GM23248 (cell line): ENCODE measurements at regions not wholly inside any gene's neighbourhood (a gene's known extent, or its start where the extent isn't known, plus 50 kb on each side); places are given as distances from the start of the nearest gene placed in this dataset.

Experiments
- EZH2 ChIP-seq: fragments of 200-600 bp; sonication (generic); IDR thresholded peaks from 2 replicates; pipeline ENCODE4 v1.6.1; 2018; ENCODE audit warnings: antibody characterized with exemption, mild to moderate bottlenecking; ENCODE audit not compliant: insufficient read depth, poor library complexity, severe bottlenecking
- EZH2phosphoT487 ChIP-seq: fragments of 200-600 bp; sonication (generic); IDR thresholded peaks from 2 replicates; pipeline ENCODE4 v1.6.1; 2018; ENCODE audit warnings: antibody characterized with exemption, moderate library complexity, mild to moderate bottlenecking, low read depth; ENCODE audit not compliant: insufficient read depth

DNA sequence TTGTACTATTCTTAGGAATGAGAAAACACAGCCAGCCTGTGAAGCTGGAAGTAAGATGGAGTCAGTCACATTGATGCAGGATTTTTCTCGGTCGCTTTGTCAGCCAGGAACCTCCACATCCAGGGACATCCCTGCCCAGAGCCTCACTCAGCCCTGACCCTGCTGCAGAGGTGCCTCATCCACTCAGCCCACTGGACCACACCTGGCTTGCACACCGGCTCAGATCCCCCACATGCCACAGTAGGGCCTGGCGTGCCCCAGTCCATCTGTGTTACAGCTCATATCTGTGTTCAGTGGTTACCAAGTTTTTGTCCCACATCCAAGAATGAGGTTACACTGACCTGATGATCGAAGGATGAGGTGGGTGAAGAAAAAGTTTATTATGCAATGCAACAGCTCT lies 1315.4 kb downstream of the SLITRK1 start:
- TF ChIP-seq EZH2 (no peak), EZH2phosphoT487 (no peak)
